Gastrocnemius medialis (tissue), 4 donors: ENCODE measurements at regions not wholly inside any gene's neighbourhood (a gene's known extent, or its start where the extent isn't known, plus 50 kb on each side); places are given as distances from the start of the nearest gene placed in this dataset.

Experiments
- ATAC-seq, 2 donors: fragments of 150-250 bp; one replicate each; pipeline ENCODE4 v1.9.1; 2016
- DNase-seq, 2 donors: peaks; one replicate each; pipeline ENCODE4 v3.0.0-alpha.2; 2019
- H3K27ac ChIP-seq, 4 donors: fragments of 200-600 bp; sonication (generic); 1 replicate in 1 of 4; 2 replicates in 3 of 4; pipeline ENCODE4 v1.5.1; 2016 to 2018; ENCODE audit warnings: mild to moderate bottlenecking in 2 of 4, moderate library complexity in 1 of 4
- H3K27me3 ChIP-seq, 3 donors: fragments of 200-600 bp; sonication (generic) in 2 of 3; 1 replicate in 1 of 3; 2 replicates in 2 of 3; pipeline versions ENCODE4 v1.5.1 to v1.6.0; 2016 to 2019; ENCODE audit warnings: mild to moderate bottlenecking in 1 of 3, moderate library complexity in 1 of 3
- H3K36me3 ChIP-seq, 2 donors: fragments of 200-600 bp; sonication (generic) in 1 of 2; one replicate each; pipeline ENCODE4 v1.5.1; 2017 to 2018
- H3K4me1 ChIP-seq, 2 donors: fragments of 200-600 bp; sonication (generic) in 1 of 2; one replicate each; pipeline ENCODE4 v1.5.1; 2016 to 2017; ENCODE audit warnings: mild to moderate bottlenecking in 2 of 2
- H3K4me3 ChIP-seq, 4 donors: fragments of 200-600 bp; sonication (generic) in 3 of 4; 1 replicate in 1 of 4; 2 replicates in 3 of 4; pipeline ENCODE4 v1.5.1; 2016 to 2019; ENCODE audit warnings: mild to moderate bottlenecking in 2 of 4
- H3K9me3 ChIP-seq, 3 donors: fragments of 200-600 bp; sonication (generic) in 2 of 3; 1 replicate in 1 of 3; 2 replicates in 2 of 3; pipeline ENCODE4 v1.5.1; 2016 to 2019
- POLR2A ChIP-seq, 2 donors: fragments of 450-650 bp; IDR thresholded peaks; one replicate each; pipeline ENCODE4 v1.6.1; 2017; ENCODE audit warnings: antibody characterized with exemption in 2 of 2, mild to moderate bottlenecking in 2 of 2, moderate library complexity in 2 of 2
- in situ Hi-C, 4 donors: fragments of 200-750 bp; cut with MboI; loops; one replicate each; pipeline versions ENCODE4 v1.15.0 to v1.8.0; 2017; ENCODE audit warnings: low sequenced_read_pairs in 4 of 4
- intact Hi-C: fragments of 100-400 bp; cut with DNase I; formaldehyde crosslinking; loops from one replicate; pipeline ENCODE4 v1.15.1; 2023; ENCODE audit warnings: low total_unique reads
- TF ChIP-seq, protein P1 (sequence below), 5 experiments: fragments of 450-650 bp in 3 of 5; fragments of 200-600 bp in 2 of 5; sonication (generic) in 2 of 5; IDR thresholded peaks in 4 of 5; conservative IDR thresholded peaks in 1 of 5; 1 replicate in 4 of 5; 2 replicates in 1 of 5; pipeline ENCODE4 v1.5.1; 2016 to 2019; ENCODE audit warnings: antibody characterized with exemption in 5 of 5, mild to moderate bottlenecking in 3 of 5, moderate library complexity in 3 of 5

- H3K27me3 ChIP-seq, result no peaks in the 10 kb centered on the region
- no peak overlapping the region for H3K4me3 ChIP-seq
- TF ChIP-seq, protein P1, sequence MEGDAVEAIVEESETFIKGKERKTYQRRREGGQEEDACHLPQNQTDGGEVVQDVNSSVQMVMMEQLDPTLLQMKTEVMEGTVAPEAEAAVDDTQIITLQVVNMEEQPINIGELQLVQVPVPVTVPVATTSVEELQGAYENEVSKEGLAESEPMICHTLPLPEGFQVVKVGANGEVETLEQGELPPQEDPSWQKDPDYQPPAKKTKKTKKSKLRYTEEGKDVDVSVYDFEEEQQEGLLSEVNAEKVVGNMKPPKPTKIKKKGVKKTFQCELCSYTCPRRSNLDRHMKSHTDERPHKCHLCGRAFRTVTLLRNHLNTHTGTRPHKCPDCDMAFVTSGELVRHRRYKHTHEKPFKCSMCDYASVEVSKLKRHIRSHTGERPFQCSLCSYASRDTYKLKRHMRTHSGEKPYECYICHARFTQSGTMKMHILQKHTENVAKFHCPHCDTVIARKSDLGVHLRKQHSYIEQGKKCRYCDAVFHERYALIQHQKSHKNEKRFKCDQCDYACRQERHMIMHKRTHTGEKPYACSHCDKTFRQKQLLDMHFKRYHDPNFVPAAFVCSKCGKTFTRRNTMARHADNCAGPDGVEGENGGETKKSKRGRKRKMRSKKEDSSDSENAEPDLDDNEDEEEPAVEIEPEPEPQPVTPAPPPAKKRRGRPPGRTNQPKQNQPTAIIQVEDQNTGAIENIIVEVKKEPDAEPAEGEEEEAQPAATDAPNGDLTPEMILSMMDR (IDR thresholded peaks at IDR 0.05 in 4 of 5, conservative IDR thresholded peaks at IDR 0.05 in 1 of 5), result no peak
- TF ChIP-seq POLR2A (IDR thresholded peaks at IDR 0.05), result no peak
- DNase-seq (no peak), ATAC-seq (no peak)
- in situ Hi-C loops, result no loop called here
- intact Hi-C loops, result no loop called here
- H3K4me1 ChIP-seq, result no peaks in the 10 kb centered on the region
- no peak overlapping the region for H3K27ac ChIP-seq
- no peaks in the 10 kb centered on the region for H3K36me3 ChIP-seq
- H3K9me3 ChIP-seq, result no peaks in the 10 kb centered on the region
Measured at GRCh38 chr22:47802421-47802820, 1040.0 kb downstream of the TBC1D22A start.

- Histone ChIP-seq H3K36me3 (no peaks in the 10 kb centered on the region), H3K27me3 (no peaks in the 10 kb centered on the region), H3K4me1 (no peaks in the 10 kb centered on the region), H3K4me3 (no peak overlapping the region), H3K27ac (no peak overlapping the region), H3K9me3 (no peaks in the 10 kb centered on the region)
- ATAC-seq (no peak), DNase-seq (no peak)
- intact Hi-C loops, result no loop called here
- TF ChIP-seq POLR2A (IDR thresholded peaks at IDR 0.05), result no peak
- TF ChIP-seq, protein P1 (IDR thresholded peaks at IDR 0.05 in 4 of 5, conservative IDR thresholded peaks at IDR 0.05 in 1 of 5), result no peak
- in situ Hi-C loops, result no loop called here
Measured at GRCh38 chr22:47801541-47802245, 1039.2 kb downstream of the TBC1D22A start.

DNA sequence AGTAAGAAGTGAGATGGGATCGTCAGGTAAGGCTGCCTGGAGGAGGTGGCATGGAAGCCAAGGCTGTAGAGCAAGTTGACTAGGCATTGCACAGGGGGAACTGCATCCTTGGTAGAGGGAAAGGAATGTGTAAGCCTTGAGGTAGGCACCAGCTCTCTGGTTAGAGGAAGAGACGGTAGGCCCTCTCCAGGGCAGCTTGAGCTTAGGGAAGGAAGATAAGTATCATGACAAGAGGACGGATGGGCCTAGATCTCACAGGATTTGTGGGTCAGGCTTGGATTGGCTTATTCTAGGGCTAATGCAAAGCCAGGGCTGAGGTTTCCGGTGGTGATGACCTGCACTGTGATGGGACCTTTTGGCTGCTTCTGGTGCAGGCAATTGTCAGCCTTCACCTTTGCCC, 1035.8 kb downstream of the TBC1D22A start:
- DNase-seq (no peak), ATAC-seq (no peak)
- Histone ChIP-seq H3K27ac (no peak overlapping the region), H3K36me3 (no peaks in the 10 kb centered on the region), H3K4me1 (no peaks in the 10 kb centered on the region), H3K9me3 (no peaks in the 10 kb centered on the region), H3K4me3 (no peak overlapping the region), H3K27me3 (no peaks in the 10 kb centered on the region)
- intact Hi-C loops, result no loop called here
- TF ChIP-seq, protein P1 (IDR thresholded peaks at IDR 0.05 in 4 of 5, conservative IDR thresholded peaks at IDR 0.05 in 1 of 5), result no peak
- TF ChIP-seq POLR2A (IDR thresholded peaks at IDR 0.05), result no peak
- in situ Hi-C loops, result no loop called here

DNA sequence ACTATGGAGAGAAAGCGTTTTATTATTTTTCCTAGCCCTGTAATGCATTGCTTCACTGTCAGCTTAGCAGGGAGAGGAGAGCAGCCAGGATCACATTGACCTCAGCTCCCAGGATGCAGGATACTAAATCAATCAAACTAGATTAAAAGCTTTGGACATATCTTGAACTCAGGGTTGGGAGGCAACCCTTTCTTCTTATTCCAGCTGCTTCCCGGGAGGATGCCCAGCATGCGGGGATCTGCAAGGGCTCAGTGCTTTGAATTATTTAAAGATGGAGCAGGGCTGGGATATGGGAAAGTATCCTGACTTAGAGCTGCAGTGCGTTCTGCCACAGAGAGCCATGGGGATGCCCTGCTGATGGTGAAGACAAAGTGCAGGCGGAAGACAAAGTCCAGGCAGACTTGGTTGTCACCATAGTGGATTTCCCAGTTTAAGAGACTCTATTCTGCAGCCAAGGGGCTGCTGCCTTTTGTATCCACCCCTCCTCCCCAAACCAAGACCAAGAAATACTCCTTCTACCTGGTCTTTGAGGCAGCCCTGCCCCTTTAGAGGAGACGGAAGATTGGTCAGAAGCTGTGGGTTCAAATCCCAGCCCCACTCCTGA, 1035.0 kb downstream of the TBC1D22A start:
- ATAC-seq (no peak), DNase-seq (no peak)
- no peaks in the 10 kb centered on the region for H3K36me3 ChIP-seq
- H3K27ac ChIP-seq, result no peak overlapping the region
- no peaks in the 10 kb centered on the region for H3K4me1 ChIP-seq
- no peaks in the 10 kb centered on the region for H3K27me3 ChIP-seq
- intact Hi-C loops, result no loop called here
- H3K9me3 ChIP-seq, result no peaks in the 10 kb centered on the region
- H3K4me3 ChIP-seq, result no peak overlapping the region
- in situ Hi-C loops, result no loop called here
- TF ChIP-seq, protein P1 (IDR thresholded peaks at IDR 0.05 in 4 of 5, conservative IDR thresholded peaks at IDR 0.05 in 1 of 5), result no peak
- TF ChIP-seq POLR2A (IDR thresholded peaks at IDR 0.05), result no peak
